ENCODE measurements at regions not wholly inside any gene's neighbourhood (a gene's known extent, or its start where the extent isn't known, plus 50 kb on each side); places are given as distances from the start of the nearest gene placed in this dataset.

DNA sequence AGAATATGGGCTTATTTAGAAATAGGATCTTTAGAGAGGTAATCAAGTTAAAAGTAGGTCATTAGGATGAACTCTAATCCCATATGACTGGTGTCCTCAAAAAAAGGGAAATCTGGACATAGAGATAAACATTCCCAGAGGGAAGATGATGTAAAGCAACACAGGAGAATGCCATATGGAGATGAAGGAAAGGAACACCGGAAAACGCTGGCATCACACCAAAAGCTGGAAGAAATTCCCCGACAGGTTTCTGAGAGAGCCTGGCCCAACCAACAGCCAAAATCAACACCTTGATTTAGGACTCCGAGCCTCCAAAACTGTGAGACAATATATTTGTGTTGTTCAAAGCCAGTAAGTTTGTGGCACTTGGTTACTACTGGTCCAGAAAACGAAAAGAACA is 296.7 kb downstream of the DSEL start:
- DNase-seq: no peak

DNA sequence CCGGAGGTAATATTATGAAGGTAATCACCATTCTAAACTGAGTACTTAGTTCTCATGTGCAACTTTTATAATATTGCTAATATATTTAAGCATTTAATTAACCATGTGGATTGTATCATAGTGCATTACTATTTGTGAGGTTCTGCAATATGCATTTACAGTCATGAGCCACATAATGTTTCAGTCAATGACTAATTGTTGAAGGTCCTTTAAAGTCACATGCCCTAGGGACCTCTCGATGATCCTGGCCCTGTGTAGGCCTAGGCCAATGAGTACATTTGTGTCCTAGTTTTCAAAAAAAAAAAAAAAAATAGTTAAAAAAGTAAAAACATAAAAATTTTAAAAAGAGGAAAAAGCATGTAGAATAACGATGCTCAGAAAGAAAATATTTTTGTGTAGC is 298.0 kb downstream of the DSEL start:
- DNase-seq: no peak

DNA sequence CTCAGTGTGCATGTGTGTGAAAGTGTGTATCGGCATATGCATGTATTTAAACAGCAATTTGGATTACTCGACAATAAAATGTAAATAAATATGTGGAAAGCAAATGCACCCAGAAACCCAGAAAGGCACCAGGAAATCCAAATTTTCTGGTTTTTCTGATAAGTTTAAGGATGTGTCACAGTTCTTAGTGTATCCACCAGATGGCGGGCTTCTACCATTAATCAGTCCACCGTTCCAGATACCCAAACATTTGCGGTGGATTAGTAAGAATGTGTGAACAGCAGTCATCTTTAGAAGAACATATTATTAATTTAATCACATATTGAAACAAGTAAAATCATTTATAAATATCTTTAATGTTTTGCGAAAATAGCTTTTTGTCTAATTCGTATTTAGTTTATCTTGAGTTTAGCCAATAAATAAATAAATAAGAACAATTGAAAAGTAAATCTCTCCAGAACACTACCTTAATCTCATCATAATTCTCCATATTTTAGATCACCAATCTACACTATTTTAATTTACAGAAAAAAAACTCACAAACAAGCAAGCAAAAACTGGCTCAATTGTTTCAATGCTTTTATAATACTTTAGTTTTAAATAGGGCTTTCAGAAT is 298.9 kb downstream of the DSEL start:
- peak; percentile 37 for DNase-seq

DNA sequence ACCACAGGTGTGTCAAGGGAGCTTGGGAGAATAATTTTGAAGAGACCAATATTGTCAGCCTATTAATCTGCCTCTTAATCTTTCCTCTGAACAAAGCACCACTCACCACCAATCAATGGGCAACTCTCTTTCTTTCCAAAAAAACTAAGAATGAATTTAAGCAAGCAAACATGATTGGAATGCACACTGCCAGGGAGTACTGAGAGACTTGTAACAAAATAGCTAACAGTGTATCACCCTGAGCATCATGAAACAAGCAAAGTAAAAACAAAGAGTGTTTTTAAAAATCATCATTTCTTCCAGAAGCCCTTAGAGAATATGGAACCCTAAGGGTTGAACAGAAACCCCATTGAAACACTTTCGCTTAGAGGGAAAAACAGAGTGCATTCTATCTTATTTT is 299.7 kb downstream of the DSEL start:
- DNase-seq: no peak

DNA sequence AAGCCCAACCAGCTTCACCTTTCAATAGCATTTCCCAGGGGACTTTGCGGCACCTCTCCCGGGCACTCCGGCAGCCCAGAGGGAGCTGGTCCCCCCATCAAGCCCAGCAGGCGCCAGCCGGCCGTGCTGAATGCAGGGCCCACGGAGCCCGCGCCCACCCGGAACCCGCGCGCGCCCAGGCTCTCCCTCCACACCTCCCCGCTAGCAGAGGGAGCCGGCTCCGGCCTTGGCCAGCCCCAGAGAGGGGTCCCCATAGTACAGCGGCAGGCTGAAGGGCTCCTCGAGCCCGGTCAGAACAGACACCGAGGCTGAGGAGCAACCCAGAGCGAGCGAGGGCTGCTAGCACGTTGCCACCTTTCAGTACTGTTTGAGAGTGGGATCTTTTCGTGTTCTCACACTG is 300.8 kb downstream of the DSEL start:
- DNase-seq: no peak

DNA sequence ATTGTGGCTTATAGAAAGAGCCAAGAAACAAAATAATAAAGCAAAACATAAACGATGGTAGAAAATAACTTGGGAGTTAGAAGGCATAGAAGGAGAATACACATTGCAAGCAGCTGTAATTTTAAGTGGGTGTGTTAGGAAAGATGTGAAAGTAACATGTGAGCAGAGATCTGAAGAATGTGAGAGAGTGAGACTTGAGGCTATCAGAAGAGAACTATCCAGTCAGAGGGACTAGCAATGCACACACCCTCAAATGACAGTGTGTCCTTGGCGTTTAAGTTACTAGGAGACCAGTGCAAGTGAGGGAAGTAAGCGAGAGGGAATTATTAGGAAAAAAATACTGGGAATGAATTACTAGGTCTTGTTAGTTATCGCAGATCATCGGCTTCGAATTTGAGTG is 304.9 kb downstream of the DSEL start:
- DNase-seq: no peak

DNA sequence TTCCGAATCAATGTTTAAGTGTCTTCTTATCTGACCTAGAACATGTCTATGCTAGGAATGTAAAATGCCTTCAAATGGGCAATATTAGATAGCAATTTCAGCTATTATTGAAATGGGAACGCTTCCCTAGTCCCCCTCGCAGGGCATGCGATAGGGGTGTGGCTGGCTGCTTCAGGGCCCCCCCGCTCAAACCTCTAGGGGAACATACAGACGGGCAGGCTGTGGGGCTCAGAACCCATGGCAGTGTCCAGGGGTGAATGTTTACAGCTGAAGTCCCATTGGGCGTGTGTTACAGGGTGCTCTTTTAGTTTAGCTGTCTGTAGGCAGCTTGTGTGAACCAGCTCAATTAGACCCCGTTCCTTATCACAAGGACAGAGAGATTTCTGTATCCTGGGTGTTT is 315.9 kb downstream of the DSEL start:
- DNase-seq: no peak

DNA sequence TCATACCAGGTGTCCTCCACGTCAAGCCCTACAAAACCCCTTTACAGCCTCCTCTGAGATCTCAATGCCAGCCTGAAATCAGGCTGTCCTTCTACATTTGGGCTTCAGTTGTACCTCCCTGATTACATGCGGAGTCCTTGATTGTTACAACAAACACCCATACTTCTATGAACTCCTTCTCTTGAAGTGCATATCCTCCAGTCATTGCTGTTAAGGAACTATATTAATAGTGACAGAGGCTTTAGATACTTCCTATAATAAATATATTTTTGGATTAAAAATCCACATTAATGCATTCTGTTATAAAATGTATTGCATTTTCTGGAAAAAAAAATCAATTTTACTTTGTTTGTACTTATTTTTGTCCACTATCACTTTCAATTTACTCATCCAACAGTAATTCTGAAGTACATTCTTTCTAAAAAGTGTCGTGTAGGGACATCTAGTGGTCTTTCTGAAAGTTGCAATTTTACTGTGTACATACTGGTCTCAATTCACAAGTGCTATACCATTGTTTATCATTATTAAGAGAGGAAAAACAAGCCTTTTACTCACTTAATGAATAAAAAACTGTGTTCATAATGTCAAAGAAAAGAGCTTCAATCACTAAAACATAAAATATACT is 316.4 kb downstream of the DSEL start:
- peak; percentile 41 for DNase-seq

DNA sequence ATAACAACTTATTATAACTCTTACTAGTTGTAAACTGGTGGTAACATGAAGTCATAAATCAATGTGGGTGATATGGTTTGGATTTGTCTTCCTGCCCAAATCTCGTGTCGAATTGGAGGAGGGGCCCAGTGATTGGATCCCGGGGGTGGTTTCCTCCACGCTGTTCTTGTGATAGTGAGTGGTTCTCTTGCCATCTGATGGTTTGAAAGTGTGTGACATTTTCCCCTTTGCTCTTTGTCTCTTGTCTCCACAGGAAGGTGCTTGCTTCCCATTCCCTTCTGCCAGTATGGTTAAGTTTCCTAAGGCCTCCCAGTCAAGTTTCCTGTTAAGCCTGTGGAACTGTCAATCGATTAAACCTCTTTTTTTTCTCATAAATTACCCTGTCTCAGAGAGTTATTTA is 321.6 kb downstream of the DSEL start:
- no peak for DNase-seq

DNA sequence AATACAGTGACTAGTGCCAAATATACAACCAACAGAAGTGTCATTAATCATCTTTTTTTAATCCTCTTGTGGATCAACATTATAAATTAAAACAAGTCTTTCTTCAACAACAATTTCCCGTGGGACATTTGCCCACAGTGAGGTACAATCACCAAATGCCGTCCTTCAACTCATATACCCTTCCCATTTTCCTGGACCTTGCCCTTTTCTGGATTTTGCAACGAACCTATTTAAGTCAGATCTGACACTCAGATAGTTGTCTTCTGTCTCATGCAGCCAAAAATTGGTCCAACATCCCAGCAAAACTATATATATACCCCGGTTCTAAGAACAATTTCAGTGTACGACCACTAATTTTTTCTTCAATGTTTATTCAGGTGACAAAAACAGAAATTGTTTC is 324.0 kb downstream of the DSEL start:
- no peak for DNase-seq

DNA sequence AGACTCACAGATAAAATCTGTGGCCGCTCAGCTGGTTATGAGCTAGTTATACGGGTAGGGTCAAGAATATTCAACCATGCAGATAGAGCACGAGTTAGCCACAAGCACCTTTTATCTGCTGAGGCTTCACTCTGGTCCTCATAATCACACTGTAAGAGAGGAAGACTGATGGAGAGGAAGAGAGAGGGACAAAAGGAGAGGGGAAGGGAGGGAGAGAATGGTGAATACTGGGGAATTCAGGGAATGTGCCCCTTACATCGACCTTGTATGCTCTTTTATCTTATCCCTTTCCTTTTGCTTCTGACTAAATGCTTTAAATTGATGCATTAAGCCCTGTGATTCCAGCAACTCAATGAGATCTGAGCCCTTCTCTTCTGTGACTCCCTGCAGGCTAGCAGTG is 333.1 kb downstream of the DSEL start:
- DNase-seq: no peak

DNA sequence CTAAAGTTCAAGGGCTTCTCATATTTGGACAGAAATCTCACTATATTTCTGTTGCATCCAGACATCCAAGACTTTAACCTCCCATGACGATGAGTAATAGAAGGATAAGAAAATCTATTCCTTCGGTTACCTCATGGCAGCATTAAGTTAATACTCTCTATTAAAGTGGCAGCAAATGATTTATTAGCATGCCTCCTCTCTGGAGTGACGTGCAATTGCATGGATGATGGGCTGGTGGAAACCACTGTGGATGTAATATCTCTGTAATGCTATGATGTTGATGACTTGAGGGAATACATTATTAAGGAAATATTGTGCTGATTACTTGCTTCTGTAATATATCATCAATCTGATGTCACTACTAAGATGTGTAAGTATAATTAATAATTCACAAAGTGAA is 336.8 kb downstream of the DSEL start:
- no peak for DNase-seq

DNA sequence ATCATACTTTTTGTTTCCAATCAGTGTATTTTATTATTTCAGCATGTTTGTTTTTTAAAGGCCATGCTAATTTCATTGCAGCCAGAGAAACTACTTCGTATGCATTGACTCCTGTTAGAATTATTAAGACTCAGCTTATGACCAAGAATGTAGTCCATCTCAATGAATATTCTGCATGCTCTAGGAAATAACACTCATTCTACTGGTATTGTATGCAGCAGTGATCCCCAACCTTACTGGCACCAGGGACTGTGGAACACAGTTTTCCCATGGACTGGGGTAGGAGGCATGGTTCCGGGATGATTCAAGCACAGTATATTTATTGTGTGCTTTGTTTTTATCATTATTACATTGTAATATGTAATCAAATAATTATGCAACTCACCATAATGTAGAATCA is 356.9 kb downstream of the DSEL start:
- no peak for DNase-seq

DNA sequence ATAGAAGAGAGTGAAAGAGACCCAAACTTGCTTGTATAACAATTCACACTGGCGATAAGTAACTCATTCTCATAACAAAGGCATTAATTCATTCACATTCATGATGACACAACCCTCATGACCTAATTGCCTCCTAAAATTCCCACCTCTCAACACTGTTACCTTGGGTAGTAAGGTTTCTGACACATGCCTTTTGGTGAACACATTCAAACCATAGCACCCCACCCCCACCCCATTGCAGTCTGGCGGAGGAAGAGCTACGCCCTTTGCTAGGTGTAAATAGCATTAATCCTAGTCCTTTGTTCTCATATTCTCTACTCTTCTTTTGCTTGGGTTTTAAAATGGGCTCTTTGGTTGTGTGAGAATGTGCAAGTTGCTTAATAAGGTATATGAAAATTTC is 361.5 kb downstream of the DSEL start:
- no peak for DNase-seq

DNA sequence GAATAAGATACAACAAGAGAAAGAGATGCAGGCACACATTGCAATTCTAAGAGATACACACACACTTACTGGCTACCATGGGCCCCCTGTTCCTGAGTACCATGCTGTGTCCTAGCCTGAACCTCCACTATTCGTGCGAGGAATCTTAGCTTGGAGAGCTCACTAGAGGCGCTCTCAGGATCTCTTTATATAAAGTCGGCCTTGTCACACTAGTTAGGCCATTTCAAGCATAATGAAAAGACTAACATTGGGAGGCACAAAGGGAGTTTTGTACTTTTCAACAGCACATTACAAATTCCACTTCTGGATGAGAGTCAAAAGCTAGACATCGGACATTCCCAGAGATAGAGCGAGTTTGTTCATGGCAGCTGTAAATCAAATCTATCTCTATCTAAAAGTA is 365.2 kb downstream of the DSEL start:
- no peak for DNase-seq

DNA sequence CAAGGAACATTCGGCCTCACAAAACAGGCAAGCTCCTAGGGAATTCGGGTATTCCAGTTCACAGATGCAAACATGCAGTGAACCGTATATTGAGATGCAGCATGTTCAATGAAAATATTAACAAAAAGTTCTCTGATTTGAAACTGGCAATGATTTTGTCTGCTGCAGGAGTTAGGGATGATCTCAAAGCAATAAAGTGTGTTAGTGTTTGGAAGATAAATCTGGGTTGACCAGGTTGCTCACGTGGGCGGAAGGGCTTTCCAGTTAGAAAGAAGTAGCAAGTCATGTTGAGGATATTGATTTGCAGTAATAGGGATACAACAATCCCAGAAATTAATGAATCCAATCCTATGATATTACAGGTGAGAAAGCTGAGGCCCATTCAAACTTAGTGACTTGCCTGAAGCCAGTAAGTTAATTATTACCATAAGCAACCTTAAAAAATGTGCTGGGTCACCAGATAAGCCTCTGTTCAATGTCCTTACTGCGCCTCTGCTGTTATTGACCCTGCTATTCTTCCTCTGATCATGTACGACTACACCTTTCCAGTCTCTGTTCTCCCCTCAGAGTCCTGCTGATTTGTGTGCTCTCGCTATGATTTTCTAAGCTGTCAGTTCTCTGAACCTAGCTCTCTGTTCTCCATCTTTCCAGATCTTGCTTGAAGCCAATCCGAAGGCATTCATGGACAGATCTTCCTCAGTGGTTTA is 370.8 kb downstream of the DSEL start:
- DNase-seq: no peak

DNA sequence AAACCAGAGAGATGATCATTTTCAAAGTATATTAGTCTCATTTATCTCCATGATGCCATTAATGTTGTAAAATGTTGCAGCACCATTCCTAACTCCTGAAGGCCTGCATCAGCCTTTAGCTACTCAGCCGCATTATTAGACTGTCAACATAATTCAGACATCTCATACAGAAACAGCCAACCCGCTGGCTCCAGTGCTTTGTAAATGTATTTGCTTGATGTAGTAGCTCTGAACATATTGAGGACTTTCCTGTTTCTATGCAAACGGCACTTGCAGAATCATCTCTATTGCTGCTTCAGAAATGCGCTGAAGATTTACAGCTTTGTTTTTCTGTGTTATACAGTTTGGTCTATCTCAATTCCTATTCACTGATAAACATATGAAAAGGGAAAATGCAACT is 372.2 kb downstream of the DSEL start:
- no peak for DNase-seq

DNA sequence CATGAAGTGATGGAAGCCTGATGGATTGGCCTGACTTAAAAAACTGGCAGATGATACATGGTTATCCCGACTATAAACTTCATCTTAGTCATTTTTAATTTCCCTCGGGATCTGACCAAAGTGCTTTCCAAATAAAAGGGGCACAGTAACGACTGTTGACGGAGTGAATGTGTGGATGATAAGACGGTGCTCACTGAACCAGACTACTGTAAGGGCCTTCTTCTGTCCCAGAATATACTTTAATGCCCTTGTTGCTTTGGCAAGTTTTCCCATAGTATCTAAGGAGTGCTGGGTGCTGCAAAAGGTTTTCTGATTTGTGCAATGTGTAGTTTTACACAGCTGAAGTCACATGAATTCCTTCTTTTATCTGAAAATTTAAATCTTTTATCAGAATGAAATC is 373.5 kb downstream of the DSEL start:
- DNase-seq: no peak

DNA sequence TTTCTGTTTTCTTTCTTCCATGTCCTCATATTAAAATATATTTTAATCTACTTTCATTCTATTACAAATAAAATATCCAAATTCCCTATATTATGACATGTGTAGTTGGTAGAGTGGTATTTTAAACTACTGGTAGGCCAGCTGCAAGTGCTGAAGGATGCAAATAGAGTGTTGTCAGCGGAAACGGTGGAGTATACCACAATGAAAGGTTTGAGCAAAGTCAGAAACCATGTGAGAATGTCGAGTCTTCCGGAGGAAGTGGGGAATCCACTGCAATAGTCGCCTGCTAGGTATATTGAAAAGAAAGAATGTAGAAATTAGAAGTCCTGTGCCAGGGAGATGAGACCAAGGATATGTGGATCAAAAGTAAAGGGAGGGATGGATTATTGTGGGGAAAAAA is 373.9 kb downstream of the DSEL start:
- no peak for DNase-seq

DNA sequence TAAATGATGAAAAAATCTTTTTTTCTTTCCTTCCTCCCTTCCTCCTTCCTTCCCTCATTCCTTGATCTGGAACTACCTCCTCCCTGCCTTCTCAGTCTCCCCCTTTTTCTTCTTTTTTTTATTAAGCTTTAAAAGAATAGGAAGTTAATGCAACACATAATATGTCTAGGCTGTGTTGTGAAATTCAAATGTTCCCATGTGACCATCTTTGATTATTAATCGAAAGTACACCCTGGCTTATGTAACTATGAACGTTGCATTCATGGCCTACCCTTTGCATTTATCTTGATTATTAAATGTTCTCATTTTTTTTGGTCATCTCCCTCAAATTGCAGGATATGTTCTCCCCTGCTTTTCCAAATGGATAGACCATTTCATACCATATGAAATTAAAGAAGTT is 376.0 kb downstream of the DSEL start:
- no peak for DNase-seq

DNA sequence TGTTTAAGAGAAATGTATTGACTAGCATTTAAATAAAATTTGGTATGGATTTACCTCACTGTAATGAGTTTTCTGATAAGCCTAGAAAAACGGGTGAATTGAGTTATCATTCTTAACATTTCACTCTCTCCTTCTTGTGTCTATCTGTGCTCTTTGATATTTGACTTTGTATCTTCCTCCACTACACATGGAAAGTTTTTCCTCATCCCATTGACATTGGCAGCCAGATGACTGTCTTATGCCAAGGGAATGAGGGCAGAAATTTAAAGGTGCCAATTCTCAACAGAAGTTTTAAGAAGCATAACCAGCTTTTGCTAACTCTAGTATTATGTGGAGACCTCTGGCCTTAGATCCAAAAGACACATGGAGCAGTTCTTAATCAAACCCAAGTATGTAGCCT is 376.6 kb downstream of the DSEL start:
- DNase-seq: no peak

DNA sequence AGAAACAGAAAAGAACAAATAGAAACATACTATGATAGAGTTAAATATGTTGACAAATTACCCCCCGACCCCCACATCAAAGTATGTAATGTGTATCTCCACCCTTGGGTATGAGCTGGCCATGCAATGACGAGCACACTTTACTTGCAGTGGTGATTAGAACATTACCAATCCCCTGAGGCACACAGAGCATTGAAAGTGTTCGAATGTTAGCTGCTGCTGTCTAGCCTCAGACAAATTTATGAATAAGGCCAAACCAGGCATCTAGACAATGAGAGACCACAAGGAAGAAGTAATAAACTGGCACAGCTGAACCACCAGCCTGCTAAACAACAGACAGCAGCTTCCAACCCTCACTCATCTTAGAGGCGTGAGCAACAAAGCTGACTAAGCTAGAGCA is 380.5 kb downstream of the DSEL start:
- DNase-seq: no peak

DNA sequence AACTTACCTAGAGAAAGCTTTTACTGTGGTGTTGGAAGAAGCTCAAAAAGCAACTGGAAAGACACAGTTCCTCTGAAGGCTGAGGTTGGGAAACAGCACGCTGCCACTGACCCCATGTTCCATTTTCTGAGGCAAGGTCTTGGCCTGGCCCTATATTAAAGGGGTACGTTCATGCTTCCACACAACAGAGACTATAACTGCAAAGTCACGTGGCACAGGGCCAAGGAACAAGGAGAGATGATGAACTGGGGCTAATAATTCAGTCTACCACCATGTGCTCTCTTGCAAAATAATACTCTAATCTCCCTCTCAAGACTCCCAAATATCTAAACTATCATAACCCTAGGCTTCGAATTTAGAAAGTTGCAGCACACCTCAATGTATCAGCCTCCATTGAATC is 381.6 kb downstream of the DSEL start:
- no peak for DNase-seq

DNA sequence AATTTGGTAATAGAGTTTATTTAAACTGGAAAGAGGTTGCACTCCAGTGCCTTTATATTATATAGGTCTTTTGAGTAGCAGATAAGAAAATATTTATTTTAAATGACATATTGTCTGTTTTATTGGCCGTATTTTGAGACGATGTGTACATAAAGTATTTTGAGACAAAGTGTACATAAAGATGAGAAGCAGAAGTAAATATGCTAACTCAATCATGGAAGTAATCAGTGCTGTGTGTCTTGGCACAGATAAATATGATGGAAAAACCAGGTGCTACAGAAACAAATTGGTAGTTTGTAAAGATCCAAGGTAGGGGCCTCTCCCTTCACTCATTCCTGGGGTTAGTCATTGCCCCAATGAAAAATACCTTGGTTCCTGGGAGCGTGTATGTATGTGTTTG is 382.9 kb downstream of the DSEL start:
- peak; percentile 50 for DNase-seq

DNA sequence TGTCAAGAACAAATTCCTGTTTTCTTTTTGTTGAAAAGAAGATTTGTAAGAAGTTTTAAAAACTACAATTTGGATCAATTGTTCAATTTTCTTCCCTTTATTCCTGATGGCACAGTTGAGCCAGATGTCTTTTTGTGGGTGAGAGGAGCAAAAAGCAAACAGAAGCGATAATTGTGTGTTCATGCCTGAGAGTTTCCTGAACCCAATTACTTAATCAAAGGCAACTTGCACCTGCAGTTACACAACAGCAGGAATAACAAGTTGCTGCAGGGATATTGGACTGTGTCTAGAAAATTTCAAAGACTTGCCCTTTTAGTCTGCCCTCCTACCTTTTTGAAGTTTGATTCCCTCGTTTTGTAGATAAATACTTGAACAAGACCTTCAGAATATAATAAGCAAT is 383.6 kb downstream of the DSEL start:
- peak; percentile 87 for DNase-seq
